GM18868 (cell line): ENCODE measurements at regions not wholly inside any gene's neighbourhood (a gene's known extent, or its start where the extent isn't known, plus 50 kb on each side); places are given as distances from the start of the nearest gene placed in this dataset.
A peak's percentile ranks its signal among the peaks of the same experiment; 100 is the strongest.
"Not testable (repeated sequence)": the region's sequence is repeated elsewhere in the genome, so short reads cannot be mapped to it uniquely, and the experiment has no call there.

Experiments
- ATAC-seq: cut with Tn5 transposase; IDR thresholded peaks from one replicate; pipeline ENCODE4 v1.9.1; 2021; ENCODE audit warnings: mild to moderate bottlenecking, moderate library complexity; ENCODE audit not compliant: unreplicated experiment

- ATAC-seq = no peak
These were observed 539.1 kb downstream of the MFSD1 start for GRCh38 chr3:159340877-159341500.

- ATAC-seq = no peak
These were observed 544.5 kb downstream of the MFSD1 start for GRCh38 chr3:159346271-159346903.

GRCh38 chr3:159348431-159348830 lies 546.6 kb downstream of the MFSD1 start:
- no peak for ATAC-seq

DNA sequence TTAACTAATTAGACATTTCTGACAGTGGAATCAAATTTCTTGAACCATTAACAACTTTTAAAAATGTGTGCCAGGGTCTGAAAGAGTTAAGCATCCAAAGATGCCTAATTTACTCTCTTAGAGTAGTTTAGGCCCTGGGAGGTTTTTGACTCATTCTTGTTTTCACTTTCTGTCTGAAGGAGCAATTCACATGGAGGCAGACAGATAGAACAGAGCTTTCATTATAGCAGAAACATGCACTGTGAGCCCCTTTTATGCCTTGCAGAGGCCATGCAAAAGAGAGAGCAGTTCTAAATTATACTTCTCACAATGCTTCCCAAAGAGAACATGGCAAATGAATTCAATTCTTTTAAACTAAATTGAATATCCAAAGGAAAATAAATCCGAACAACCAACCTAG lies 554.8 kb downstream of the MFSD1 start:
- ATAC-seq = peak; percentile 92

DNA sequence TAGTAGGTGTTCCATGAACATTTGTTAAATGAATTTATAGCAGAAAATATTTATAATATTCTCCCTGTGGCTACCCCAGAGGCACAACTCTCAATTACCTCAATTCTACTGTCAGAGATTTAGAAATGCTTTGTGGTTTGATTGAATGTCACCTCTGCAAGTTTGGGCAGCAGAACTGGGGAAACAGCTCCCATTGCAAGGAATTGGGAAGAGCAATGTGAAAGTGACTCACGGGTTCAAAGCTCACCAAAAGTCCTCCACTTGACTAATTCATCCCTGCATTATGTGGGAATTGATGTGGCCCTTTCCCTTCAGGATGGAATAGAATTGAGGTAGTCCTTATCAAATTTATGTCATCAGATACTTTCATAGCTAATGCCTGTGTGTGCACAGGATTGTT lies 562.7 kb downstream of the MFSD1 start:
- ATAC-seq = no peak

DNA sequence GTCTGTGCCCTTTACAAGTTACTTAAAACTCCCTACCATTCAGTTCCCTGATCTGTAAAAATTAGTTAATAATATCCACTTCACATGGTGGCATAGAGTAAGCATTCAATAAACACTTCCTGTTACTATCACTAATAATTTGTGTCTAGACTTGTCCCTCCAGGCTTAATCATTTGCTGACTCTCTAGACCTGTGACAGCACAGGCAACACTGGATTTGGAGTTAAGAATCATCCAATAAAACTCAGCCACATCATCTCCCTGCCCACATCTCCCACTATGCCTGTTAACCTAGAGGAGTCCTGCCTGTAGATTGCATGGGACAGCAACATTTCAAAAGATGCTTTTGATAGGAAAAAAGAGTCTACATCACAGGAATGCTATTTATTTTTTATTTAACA lies 564.6 kb downstream of the MFSD1 start:
- no peak for ATAC-seq

DNA sequence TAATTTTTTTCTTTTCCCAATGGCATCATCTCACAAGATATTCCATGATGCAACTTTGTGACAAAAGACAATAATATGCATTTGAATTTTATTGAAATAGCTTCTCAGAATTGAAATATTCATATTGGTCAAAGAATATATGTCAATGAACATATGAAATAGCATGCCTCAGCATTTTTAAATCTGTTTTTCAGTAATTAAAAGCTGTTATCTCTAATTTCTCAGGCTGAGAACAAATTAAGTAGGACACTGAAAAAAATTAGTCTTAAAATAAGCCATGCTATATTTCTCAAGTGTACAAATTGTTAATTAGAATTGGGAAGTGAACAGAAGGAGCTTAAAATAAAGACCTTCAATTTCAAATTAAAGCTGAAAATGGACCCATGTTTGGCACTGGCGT lies 570.1 kb downstream of the MFSD1 start:
- no peak for ATAC-seq

DNA sequence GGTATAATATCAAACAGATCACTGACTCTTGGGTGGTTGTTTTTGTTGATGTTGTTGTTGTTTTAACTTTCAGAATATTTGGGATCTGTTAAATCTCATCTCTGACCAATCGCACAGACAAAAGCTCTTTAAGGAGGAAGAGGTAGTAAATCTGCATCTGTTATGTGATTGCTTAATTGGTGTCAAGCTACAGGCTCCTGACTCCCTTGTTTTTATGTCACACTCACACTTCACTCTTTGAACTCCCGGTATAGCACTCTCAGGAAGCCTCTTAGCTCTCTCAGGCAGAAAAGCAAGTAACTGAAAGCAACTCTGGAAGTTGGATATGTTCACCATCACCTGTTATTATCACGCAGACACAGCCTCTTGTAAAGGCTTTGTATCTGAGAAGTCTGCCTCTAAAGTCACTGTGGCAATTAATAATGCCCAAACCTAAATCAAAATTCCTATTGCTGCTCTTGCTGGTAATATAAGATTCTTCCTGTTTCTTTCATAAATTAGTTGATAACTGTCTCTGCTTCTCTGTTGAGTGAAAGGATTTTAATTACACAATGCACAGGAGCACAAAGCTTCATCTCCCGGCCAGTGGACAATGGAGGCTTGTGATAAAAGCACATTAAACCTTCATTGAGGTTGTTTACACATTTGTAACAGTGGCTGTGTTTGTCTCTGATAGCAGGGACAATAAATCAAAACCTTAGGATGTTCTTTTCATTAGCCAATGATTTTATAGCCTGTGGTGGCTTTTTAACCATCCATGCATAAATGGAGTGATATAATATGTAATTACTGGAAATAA lies 576.7 kb downstream of the MFSD1 start:
- ATAC-seq = no peak

GRCh38 chr3:159380891-159381290 lies 579.0 kb downstream of the MFSD1 start:
- no peak for ATAC-seq

DNA sequence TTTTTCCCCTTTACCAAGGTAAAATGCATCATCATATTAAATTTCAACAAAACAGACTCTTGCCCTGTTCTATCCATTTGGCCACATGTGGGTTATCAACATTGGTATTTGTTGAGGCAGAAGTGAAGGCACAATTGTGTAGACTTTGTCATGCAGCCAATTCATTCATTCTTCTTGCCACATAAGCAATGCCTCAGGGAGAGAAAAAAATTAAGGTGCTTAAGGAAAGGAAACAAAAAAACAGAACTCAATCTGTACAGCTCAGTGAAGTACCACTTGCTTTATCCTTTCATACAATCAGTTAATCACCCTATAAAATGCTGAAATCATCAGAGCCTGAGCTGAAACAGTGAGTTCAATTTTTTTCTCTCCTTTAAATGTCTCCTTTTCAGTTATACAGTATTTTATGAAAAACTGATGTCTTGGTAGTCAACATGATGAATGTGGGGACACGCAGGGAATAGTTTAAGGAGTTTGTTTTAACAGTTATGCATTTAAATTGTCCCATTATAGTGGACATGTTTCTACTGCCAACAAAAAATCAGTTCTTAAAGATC lies 588.9 kb downstream of the MFSD1 start:
- ATAC-seq = no peak

GRCh38 chr3:159397683-159398082 lies 591.0 kb upstream of the IL12A start:
- ATAC-seq = not testable (repeated sequence)

DNA sequence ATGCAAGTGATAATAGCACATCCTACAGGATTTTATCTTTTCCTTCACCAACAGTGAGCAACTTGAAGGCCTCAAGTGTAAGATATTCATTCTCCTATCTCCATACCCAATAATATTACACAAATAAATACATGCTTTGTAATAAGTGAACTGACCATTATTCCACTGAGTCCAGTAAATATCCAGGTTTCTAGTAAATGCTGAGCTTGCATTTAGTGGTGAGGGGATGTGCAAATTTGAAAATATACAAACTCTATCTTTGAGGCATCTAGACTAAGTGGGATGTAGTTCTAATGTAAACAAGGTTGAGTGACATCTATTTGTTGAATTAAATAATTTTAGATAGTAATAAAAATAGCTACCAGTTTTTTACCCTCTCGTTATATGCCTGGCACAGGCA lies 587.6 kb upstream of the IL12A start:
- ATAC-seq = no peak

DNA sequence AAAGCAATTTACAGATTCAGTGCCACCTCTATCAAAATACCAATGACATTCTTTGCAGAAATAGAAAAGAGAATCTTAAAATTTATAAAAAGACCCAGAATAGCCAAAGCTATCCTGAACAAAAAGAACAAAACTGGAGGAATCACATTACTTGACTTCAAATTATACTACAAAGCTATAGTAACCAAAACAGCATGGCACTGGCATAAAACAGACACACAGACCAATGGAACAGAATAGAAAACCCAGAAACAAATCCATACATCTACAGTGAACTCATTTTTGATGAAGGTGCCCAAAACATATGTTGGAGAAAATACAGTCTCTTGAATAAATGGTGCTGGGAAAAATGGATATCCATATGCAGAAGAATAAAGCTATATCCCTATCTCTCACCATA lies 578.9 kb upstream of the IL12A start:
- ATAC-seq = not testable (repeated sequence)

- ATAC-seq = no peak
These were observed 575.3 kb upstream of the IL12A start for GRCh38 chr3:159413319-159413718.

- ATAC-seq = no peak
These were observed 571.8 kb upstream of the IL12A start for GRCh38 chr3:159416856-159417255.

GRCh38 chr3:159417761-159418160 lies 570.9 kb upstream of the IL12A start:
- ATAC-seq = no peak

GRCh38 chr3:159418571-159419526 lies 569.8 kb upstream of the IL12A start:
- no peak for ATAC-seq

- ATAC-seq = no peak
These were observed 558.9 kb upstream of the IL12A start for GRCh38 chr3:159429702-159430101.

- ATAC-seq = no peak
These were observed 555.8 kb upstream of the IL12A start for GRCh38 chr3:159432682-159433340.

GRCh38 chr3:159439346-159439745 lies 549.3 kb upstream of the IL12A start:
- no peak for ATAC-seq
